GM12892 (cell line): ENCODE measurements at regions not wholly inside any gene's neighbourhood (a gene's known extent, or its start where the extent isn't known, plus 50 kb on each side); places are given as distances from the start of the nearest gene placed in this dataset.

ENCODE experiments used
- POLR2A ChIP-seq: IDR thresholded peaks from 2 replicates; pipeline ENCODE4 v1.6.1; 2011; ENCODE audit warnings: low read depth, low read length, control low read depth
- POLR2AphosphoS5 ChIP-seq: IDR thresholded peaks from 2 replicates; pipeline ENCODE4 v1.6.1; 2011; ENCODE audit warnings: low read depth, low read length, control low read depth

DNA sequence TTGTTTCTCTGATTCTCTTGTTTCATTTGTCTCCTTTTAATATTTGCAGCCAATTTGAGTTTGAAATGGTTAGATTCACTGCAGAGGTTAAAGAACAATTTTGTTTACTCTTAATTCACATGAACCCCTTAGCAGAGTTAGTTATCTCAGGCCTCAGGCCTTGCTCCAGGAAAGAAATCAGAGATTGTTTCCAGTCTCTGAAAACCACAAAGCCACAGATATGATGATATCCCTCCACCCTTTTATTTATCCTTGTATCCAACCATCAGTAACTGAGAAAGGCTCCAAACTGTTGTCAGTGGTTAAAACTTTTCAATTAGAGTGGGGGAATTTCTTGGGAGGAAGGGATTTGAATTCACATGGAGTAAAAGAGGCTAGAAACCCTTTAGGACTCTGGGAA, 406.0 kb upstream of the DMAC1 start:
- TF ChIP-seq POLR2AphosphoS5, result no peak
- TF ChIP-seq POLR2A, result no peak
